ENCODE measurements at regions not wholly inside any gene's neighbourhood (a gene's known extent, or its start where the extent isn't known, plus 50 kb on each side); places are given as distances from the start of the nearest gene placed in this dataset.

- no peak for TF ChIP-seq CTCF (conservative IDR thresholded peaks at IDR 0.05; ENCODE audit: low read length)
- TF ChIP-seq EZH2phosphoT487 (IDR thresholded peaks at IDR 0.05; ENCODE audit: borderline replicate concordance, low read depth, low read length), result no peak
Observed at GRCh38 chr15:31235311-31236183, 91.1 kb upstream of the KLF13 start.

Data from OCI-LY7 (cell line).